ENCODE measurements at regions not wholly inside any gene's neighbourhood (a gene's known extent, or its start where the extent isn't known, plus 50 kb on each side); places are given as distances from the start of the nearest gene placed in this dataset.

GRCh38 chr2:220687231-220687843, 884.8 kb downstream of the EPHA4 start:
- DNase-seq (ENCODE audit: low spot score), result peak; percentile 78
- no peak overlapping the region for H3K4me2 ChIP-seq
- no peaks in the 10 kb centered on the region for H3K79me2 ChIP-seq
- WGBS (ENCODE audit: low lambda C conversion rate, missing lambda C conversion rate), result 61% methylated on average over 15 of the region's 15 CpGs
- H3K4me3 ChIP-seq, result no peak overlapping the region
- H3K27ac ChIP-seq, result no peak overlapping the region
- no peak overlapping the region for H2AFZ ChIP-seq
- no peaks in the 10 kb centered on the region for H4K20me1 ChIP-seq (ENCODE audit: insufficient read depth, poor library complexity, severe bottlenecking)
- no peaks in the 10 kb centered on the region for H3K9me3 ChIP-seq (ENCODE audit: low read depth)
- H3K9me2 ChIP-seq (replicated peaks; ENCODE audit: insufficient read depth), result no peaks in the 10 kb centered on the region
- TF ChIP-seq EZH2 (IDR thresholded peaks at IDR 0.05; ENCODE audit: borderline replicate concordance), result no peak
- TF ChIP-seq, protein P1, sequence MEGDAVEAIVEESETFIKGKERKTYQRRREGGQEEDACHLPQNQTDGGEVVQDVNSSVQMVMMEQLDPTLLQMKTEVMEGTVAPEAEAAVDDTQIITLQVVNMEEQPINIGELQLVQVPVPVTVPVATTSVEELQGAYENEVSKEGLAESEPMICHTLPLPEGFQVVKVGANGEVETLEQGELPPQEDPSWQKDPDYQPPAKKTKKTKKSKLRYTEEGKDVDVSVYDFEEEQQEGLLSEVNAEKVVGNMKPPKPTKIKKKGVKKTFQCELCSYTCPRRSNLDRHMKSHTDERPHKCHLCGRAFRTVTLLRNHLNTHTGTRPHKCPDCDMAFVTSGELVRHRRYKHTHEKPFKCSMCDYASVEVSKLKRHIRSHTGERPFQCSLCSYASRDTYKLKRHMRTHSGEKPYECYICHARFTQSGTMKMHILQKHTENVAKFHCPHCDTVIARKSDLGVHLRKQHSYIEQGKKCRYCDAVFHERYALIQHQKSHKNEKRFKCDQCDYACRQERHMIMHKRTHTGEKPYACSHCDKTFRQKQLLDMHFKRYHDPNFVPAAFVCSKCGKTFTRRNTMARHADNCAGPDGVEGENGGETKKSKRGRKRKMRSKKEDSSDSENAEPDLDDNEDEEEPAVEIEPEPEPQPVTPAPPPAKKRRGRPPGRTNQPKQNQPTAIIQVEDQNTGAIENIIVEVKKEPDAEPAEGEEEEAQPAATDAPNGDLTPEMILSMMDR (IDR thresholded peaks at IDR 0.05; ENCODE audit: poor library complexity), result peak; percentile 73
- H3K27me3 ChIP-seq, result no peaks in the 10 kb centered on the region
- H3K36me3 ChIP-seq (replicated peaks; ENCODE audit: insufficient read depth, low read depth), result no peaks in the 10 kb centered on the region
- no peaks in the 10 kb centered on the region for H3K4me1 ChIP-seq (ENCODE audit: insufficient read depth)

DNA sequence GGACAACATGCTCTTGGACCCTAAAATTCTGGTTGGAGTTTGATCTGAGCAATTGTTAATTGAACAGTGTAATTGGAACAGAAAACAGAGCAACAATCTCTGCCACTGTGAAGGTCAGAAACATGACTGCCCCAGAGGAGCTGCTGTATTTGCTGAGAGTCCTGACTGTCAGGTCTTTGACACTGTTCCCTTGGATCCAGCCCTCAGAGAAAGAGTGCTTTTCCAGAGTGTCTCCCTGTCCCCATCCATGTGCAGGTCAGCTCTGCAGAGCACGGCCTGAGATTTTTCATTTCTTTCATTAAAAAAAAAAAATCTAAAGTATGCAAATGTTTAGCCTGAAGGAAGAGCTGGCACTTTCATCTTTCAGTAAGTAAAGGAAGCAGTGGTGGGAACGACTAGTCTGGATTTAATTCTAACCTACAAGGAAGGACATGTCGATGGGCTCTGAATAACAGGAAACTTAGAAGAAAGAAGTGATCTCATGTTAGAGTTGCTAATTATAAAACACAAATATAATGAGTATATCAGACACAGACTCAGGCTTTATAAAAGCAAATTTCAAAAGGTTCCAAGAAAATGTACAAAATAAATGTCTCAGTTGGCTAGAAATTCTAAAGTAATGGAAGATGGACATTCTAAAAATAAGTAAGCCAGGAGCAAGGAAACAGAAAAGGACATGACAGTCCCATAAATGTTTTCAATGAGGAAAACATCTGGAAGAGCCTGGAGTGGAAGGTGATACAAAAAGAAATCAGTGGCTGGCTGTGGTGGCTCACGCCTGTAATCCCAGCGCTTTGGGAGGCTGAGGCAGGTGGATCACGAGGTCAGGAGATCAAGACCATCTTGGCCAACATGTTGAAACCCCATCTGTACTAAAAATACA, 876.5 kb downstream of the EPHA4 start:
- Histone ChIP-seq H4K20me1 (ENCODE audit: insufficient read depth, poor library complexity, severe bottlenecking) (no peaks in the 10 kb centered on the region), H3K27ac (no peak overlapping the region), H3K36me3 (replicated peaks; ENCODE audit: insufficient read depth, low read depth) (no peaks in the 10 kb centered on the region), H3K79me2 (no peaks in the 10 kb centered on the region), H3K9me3 (ENCODE audit: low read depth) (no peaks in the 10 kb centered on the region), H3K27me3 (no peaks in the 10 kb centered on the region), H3K4me3 (no peak overlapping the region), H2AFZ (no peak overlapping the region), H3K4me1 (ENCODE audit: insufficient read depth) (no peaks in the 10 kb centered on the region), H3K9me2 (replicated peaks; ENCODE audit: insufficient read depth) (no peaks in the 10 kb centered on the region), H3K4me2 (no peak overlapping the region)
- WGBS (ENCODE audit: low lambda C conversion rate, missing lambda C conversion rate), result 82% methylated on average over 6 of the region's 6 CpGs
- no peak for DNase-seq (ENCODE audit: low spot score)
- TF ChIP-seq EZH2 (IDR thresholded peaks at IDR 0.05; ENCODE audit: borderline replicate concordance) (no peak), EZH2phosphoT487 (IDR thresholded peaks at IDR 0.05; ENCODE audit: low read depth, severe bottlenecking, unreplicated experiment) (no peak)
- TF ChIP-seq, protein P1 (IDR thresholded peaks at IDR 0.05; ENCODE audit: poor library complexity), result no peak

DNA sequence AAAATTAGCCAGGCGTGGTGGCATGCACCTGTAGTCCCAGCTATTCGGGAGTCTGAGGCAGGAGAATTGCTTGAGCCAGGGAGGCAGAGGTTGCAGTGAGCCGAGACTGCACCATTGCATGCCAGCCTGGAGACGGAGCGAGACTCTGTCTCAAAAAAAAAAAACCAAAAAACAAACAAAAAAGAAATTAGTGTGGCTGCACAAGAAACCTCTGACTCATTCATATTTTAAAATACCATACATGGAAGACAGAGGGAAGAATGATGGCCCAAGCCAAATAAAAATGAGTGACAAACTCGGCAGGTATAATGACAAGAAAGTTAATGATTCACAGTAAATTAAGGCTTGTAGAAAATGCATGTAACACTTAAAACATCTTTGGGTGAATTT, 875.8 kb downstream of the EPHA4 start:
- no peaks in the 10 kb centered on the region for H3K9me2 ChIP-seq (replicated peaks; ENCODE audit: insufficient read depth)
- no peaks in the 10 kb centered on the region for H3K9me3 ChIP-seq (ENCODE audit: low read depth)
- no peaks in the 10 kb centered on the region for H4K20me1 ChIP-seq (ENCODE audit: insufficient read depth, poor library complexity, severe bottlenecking)
- no peak for DNase-seq (ENCODE audit: low spot score)
- H3K27ac ChIP-seq, result no peak overlapping the region
- no peak overlapping the region for H3K4me3 ChIP-seq
- no peaks in the 10 kb centered on the region for H3K79me2 ChIP-seq
- no peak overlapping the region for H2AFZ ChIP-seq
- 86% methylated on average over 6 of the region's 6 CpGs for WGBS (ENCODE audit: low lambda C conversion rate, missing lambda C conversion rate)
- no peaks in the 10 kb centered on the region for H3K4me1 ChIP-seq (ENCODE audit: insufficient read depth)
- TF ChIP-seq EZH2phosphoT487 (IDR thresholded peaks at IDR 0.05; ENCODE audit: low read depth, severe bottlenecking, unreplicated experiment) (no peak), EZH2 (IDR thresholded peaks at IDR 0.05; ENCODE audit: borderline replicate concordance) (no peak)
- TF ChIP-seq, protein P1 (IDR thresholded peaks at IDR 0.05; ENCODE audit: poor library complexity), result no peak
- no peak overlapping the region for H3K4me2 ChIP-seq
- no peaks in the 10 kb centered on the region for H3K36me3 ChIP-seq (replicated peaks; ENCODE audit: insufficient read depth, low read depth)
- H3K27me3 ChIP-seq, result no peaks in the 10 kb centered on the region

Data from hepatocyte (in vitro differentiated cells).